Ishikawa (cell line): ENCODE measurements at regions not wholly inside any gene's neighbourhood (a gene's known extent, or its start where the extent isn't known, plus 50 kb on each side); places are given as distances from the start of the nearest gene placed in this dataset.

Experiments
- CEBPB ChIP-seq: IDR thresholded peaks from 2 replicates; pipeline ENCODE4 v1.6.1; 2012
- CREB1 ChIP-seq: IDR thresholded peaks from 2 replicates; pipeline ENCODE4 v1.6.1; 2012; ENCODE audit warnings: low read depth
- EGR1 ChIP-seq: IDR thresholded peaks from 2 replicates; pipeline ENCODE4 v1.6.1; 2012
- EP300 ChIP-seq: IDR thresholded peaks from 2 replicates; pipeline ENCODE4 v1.6.1; 2012; ENCODE audit warnings: borderline replicate concordance
- FOXM1 ChIP-seq: IDR thresholded peaks from 2 replicates; pipeline ENCODE4 v1.6.1; 2012; ENCODE audit warnings: low read depth, borderline replicate concordance
- NFIC ChIP-seq: IDR thresholded peaks from 2 replicates; pipeline ENCODE4 v1.6.1; 2012
- RAD21 ChIP-seq: IDR thresholded peaks from 2 replicates; pipeline ENCODE4 v1.6.1; 2012; ENCODE audit warnings: low read depth
- TAF1 ChIP-seq: IDR thresholded peaks from 2 replicates; pipeline ENCODE4 v1.6.1; 2012; ENCODE audit warnings: low read depth, mild to moderate bottlenecking
- TCF12 ChIP-seq: IDR thresholded peaks from 2 replicates; pipeline ENCODE4 v1.6.1; 2012; ENCODE audit warnings: low read depth
- TEAD4 ChIP-seq: IDR thresholded peaks from 2 replicates; pipeline ENCODE4 v1.6.1; 2012
- YY1 ChIP-seq: IDR thresholded peaks from 2 replicates; pipeline ENCODE4 v1.6.1; 2012; ENCODE audit warnings: low read depth
- ZBTB7A ChIP-seq: IDR thresholded peaks from 2 replicates; pipeline ENCODE4 v1.6.1; 2012; ENCODE audit warnings: low read depth
- TF ChIP-seq, protein P1 (sequence below): IDR thresholded peaks from 2 replicates; pipeline ENCODE4 v1.6.1; 2012
- TF ChIP-seq, protein P2 (sequence below): IDR thresholded peaks from 2 replicates; pipeline ENCODE4 v1.6.1; 2012
- TF ChIP-seq, protein P3 (sequence below): IDR thresholded peaks from 2 replicates; pipeline ENCODE4 v1.6.1; 2012; ENCODE audit warnings: low read depth, mild to moderate bottlenecking

DNA sequence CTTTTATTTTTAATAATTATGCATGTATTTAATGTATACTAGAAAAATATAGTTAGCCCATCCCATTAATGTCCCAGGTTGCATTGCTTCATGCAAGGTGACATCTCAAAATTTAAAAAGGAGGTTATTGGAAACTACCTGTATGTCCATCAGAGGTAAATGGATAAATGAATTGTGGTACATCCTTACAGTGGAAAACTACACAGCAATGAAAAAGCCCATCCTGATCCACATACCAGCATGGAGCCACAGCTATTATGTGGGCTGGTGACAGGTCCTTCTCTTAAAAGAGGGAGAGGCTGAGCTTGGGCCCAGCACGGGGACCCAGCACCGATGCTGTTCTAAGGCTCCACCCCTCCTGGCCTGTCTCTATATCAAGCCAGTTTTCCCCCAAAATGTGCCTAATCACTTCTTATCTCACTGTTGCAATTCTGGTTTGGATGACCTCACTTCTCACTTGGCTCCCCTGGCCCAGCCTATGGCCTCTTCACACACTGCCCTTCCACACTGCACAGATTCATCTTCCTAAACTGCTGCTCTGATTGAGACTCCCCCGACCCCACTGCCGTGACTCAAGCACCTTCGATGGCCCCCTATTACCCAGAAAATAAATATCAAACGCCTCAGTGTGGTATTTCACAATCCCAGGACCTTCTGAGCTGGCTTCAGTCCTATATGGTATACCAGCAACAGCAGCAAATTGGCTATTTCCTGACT is 97.1 kb upstream of the NCOR2 start:
- no peak for TF ChIP-seq CREB1
- TF ChIP-seq, protein P1, sequence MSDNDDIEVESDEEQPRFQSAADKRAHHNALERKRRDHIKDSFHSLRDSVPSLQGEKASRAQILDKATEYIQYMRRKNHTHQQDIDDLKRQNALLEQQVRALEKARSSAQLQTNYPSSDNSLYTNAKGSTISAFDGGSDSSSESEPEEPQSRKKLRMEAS, result no peak
- TF ChIP-seq, protein P2, sequence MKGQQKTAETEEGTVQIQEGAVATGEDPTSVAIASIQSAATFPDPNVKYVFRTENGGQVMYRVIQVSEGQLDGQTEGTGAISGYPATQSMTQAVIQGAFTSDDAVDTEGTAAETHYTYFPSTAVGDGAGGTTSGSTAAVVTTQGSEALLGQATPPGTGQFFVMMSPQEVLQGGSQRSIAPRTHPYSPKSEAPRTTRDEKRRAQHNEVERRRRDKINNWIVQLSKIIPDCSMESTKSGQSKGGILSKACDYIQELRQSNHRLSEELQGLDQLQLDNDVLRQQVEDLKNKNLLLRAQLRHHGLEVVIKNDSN, result no peak
- TF ChIP-seq FOXM1, result no peak

DNA sequence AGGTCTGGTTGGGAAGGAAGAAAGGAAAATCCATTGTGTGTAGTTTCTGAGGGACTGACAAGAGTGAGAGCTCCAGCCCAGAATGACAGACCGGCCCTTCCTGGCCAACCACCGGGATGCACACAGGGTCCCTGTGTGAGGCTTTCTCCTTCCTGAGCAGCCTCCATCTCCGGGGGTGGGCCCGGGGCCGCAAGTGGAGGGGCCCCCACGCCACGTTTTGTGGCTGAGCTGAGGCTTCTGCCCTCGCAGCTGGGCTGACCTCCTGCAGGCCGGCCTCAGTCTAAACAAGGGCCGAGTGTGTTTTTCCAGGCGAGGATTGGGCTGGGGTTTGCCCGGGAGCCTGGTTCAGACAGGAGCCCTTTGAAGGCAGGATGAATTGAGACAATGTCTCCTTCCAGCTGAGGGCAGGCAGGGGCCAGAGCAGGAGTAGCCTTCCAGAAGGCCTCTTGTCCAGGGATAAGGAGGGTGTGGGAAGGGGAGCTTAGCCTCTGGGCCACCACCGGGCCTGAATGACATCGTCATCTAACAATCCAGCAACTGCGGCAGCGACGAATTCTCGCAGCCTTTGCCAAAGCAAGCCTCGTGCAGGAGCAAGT is 96.5 kb upstream of the NCOR2 start:
- TF ChIP-seq EGR1, result no peak
- no peak for TF ChIP-seq CREB1
- TF ChIP-seq, protein P1, result no peak
- no peak for TF ChIP-seq EP300
- TF ChIP-seq FOXM1, result no peak
- TF ChIP-seq, protein P3, sequence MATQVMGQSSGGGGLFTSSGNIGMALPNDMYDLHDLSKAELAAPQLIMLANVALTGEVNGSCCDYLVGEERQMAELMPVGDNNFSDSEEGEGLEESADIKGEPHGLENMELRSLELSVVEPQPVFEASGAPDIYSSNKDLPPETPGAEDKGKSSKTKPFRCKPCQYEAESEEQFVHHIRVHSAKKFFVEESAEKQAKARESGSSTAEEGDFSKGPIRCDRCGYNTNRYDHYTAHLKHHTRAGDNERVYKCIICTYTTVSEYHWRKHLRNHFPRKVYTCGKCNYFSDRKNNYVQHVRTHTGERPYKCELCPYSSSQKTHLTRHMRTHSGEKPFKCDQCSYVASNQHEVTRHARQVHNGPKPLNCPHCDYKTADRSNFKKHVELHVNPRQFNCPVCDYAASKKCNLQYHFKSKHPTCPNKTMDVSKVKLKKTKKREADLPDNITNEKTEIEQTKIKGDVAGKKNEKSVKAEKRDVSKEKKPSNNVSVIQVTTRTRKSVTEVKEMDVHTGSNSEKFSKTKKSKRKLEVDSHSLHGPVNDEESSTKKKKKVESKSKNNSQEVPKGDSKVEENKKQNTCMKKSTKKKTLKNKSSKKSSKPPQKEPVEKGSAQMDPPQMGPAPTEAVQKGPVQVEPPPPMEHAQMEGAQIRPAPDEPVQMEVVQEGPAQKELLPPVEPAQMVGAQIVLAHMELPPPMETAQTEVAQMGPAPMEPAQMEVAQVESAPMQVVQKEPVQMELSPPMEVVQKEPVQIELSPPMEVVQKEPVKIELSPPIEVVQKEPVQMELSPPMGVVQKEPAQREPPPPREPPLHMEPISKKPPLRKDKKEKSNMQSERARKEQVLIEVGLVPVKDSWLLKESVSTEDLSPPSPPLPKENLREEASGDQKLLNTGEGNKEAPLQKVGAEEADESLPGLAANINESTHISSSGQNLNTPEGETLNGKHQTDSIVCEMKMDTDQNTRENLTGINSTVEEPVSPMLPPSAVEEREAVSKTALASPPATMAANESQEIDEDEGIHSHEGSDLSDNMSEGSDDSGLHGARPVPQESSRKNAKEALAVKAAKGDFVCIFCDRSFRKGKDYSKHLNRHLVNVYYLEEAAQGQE, result no peak
- no peak for TF ChIP-seq CEBPB
- no peak for TF ChIP-seq RAD21

DNA sequence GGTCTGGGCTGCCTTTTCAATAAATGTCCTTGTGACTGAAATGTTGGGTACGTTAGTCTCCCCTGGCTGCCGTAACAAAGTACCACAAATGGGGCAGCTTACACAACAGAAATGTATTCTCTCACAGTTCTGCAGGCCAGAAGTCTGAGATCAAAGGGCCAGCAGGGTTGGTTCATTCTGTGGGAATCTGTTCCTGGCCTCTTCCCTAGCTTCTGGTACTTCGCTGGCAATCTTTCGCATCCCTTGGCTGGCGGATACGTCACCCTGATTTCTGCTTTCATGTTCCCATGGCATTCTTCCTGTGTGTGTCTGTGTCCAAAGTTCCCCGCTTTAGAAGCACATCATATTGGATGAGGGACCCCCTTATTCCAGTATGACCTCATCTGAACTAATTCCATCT is 95.8 kb upstream of the NCOR2 start:
- TF ChIP-seq FOXM1, result no peak
- TF ChIP-seq EGR1, result no peak
- TF ChIP-seq EP300, result no peak
- no peak for TF ChIP-seq TCF12
- TF ChIP-seq, protein P1, result no peak

DNA sequence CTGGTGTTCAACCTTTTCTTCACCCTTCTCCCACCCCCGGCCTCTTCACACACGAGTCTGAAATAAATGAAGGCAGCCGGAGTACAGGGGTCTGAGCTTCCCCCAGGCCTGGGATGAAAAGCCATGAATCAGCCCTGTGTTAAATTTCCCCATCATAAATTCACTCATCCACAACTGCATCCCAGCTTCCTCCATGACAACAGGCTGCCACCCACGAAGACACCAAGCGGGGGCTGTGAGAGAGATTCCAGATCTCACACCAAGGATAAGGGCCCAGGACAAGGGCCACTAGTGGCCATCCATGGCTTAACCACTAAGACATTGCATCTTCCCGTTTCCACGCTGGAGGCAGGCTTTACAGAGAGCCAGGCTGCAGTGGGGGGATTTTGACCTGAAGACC is 93.9 kb upstream of the NCOR2 start:
- TF ChIP-seq ZBTB7A (no peak), TEAD4 (no peak), TAF1 (no peak), YY1 (no peak), NFIC (no peak), CREB1 (no peak), CEBPB (no peak), FOXM1 (no peak), RAD21 (no peak), EGR1 (no peak), TCF12 (no peak), EP300 (no peak)
- TF ChIP-seq, protein P1, result no peak
- TF ChIP-seq, protein P2, result no peak
- TF ChIP-seq, protein P3, result no peak

DNA sequence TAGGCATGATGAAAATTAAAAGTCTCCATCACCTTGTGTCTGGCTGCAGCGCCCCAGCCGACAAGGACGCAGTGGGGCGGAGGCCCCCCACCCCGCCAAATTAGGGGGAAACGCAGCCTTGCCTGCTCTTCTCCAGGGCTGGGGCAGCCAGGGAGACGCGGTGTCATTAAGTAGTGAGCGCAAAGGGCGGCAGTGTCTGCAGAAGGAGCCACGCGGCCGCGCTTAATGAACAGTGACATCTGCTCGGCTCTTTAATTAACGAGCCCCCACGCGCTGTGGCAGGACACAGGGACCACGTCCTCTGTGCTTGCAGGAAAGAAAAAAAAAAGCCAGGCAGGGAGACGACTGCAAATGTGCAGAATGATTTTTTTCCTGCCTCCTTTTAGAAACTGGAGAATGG is 93.4 kb upstream of the NCOR2 start:
- TF ChIP-seq, protein P3, result no peak
- no peak for TF ChIP-seq YY1
- TF ChIP-seq EP300, result no peak
- TF ChIP-seq TCF12, result no peak
- TF ChIP-seq TEAD4, result no peak
- TF ChIP-seq ZBTB7A, result no peak
- no peak for TF ChIP-seq RAD21
- TF ChIP-seq EGR1, result no peak
- TF ChIP-seq NFIC, result no peak
- TF ChIP-seq, protein P2, result no peak
- no peak for TF ChIP-seq TAF1
- no peak for TF ChIP-seq FOXM1
- no peak for TF ChIP-seq CREB1
- TF ChIP-seq CEBPB, result no peak
- TF ChIP-seq, protein P1, result no peak
